SIG-M5 treated with dmso at 0.1 percent for 504 hours (cell line): ENCODE measurements at regions not wholly inside any gene's neighbourhood (a gene's known extent, or its start where the extent isn't known, plus 50 kb on each side); places are given as distances from the start of the nearest gene placed in this dataset.

Experiments used
- DNase-seq: peaks from one replicate; lab custom pipeline; 2025; ENCODE audit not compliant: unreplicated experiment; lab: John Stamatoyannopoulos, UW

- DNase-seq: no peak
Observed at GRCh38 chr12:47024463-47024862, 55.0 kb upstream of the PCED1B start.

- no peak for DNase-seq
Observed at GRCh38 chr12:47025349-47025748, 54.1 kb upstream of the PCED1B start.

GRCh38 chr12:47025798-47026197, 53.6 kb upstream of the PCED1B start:
- DNase-seq: no peak

GRCh38 chr12:47026291-47026690, 53.1 kb upstream of the PCED1B start:
- no peak for DNase-seq
